HG02870 (cell line): ENCODE measurements at regions not wholly inside any gene's neighbourhood (a gene's known extent, or its start where the extent isn't known, plus 50 kb on each side); places are given as distances from the start of the nearest gene placed in this dataset.

Source experiments
- ATAC-seq: cut with Tn5 transposase; IDR thresholded peaks from one replicate; pipeline ENCODE4 v1.9.1; 2021; ENCODE audit warnings: mild to moderate bottlenecking, moderate library complexity; ENCODE audit not compliant: unreplicated experiment

- ATAC-seq, result no peak
Observed at GRCh38 chr2:120599656-120600055, 136.0 kb upstream of the GLI2 start.

GRCh38 chr2:120600335-120600734 lies 135.3 kb upstream of the GLI2 start:
- no peak for ATAC-seq

GRCh38 chr2:120600786-120601185 lies 134.9 kb upstream of the GLI2 start:
- no peak for ATAC-seq

GRCh38 chr2:120601566-120601965 lies 134.1 kb upstream of the GLI2 start:
- no peak for ATAC-seq

- ATAC-seq, result no peak
Observed at GRCh38 chr2:120602251-120602650, 133.4 kb upstream of the GLI2 start.

GRCh38 chr2:120604767-120605166 lies 130.9 kb upstream of the GLI2 start:
- ATAC-seq, result no peak

- no peak for ATAC-seq
Observed at GRCh38 chr2:120605231-120605935, 130.3 kb upstream of the GLI2 start.

- ATAC-seq, result no peak
Observed at GRCh38 chr2:120606280-120606679, 129.4 kb upstream of the GLI2 start.

GRCh38 chr2:120606931-120607330 lies 128.7 kb upstream of the GLI2 start:
- ATAC-seq, result no peak

- ATAC-seq, result no peak
Observed at GRCh38 chr2:120607506-120607905, 128.2 kb upstream of the GLI2 start.

- no peak for ATAC-seq
Observed at GRCh38 chr2:120607996-120608395, 127.7 kb upstream of the GLI2 start.

GRCh38 chr2:120609826-120610395 lies 125.8 kb upstream of the GLI2 start:
- no peak for ATAC-seq

- ATAC-seq, result no peak
Observed at GRCh38 chr2:120611016-120611415, 124.7 kb upstream of the GLI2 start.

- no peak for ATAC-seq
Observed at GRCh38 chr2:120611961-120612360, 123.7 kb upstream of the GLI2 start.

- no peak for ATAC-seq
Observed at GRCh38 chr2:120612471-120612870, 123.2 kb upstream of the GLI2 start.

- no peak for ATAC-seq
Observed at GRCh38 chr2:120612931-120613330, 122.7 kb upstream of the GLI2 start.

- ATAC-seq, result no peak
Observed at GRCh38 chr2:120613742-120614571, 121.7 kb upstream of the GLI2 start.

GRCh38 chr2:120614901-120615300 lies 120.8 kb upstream of the GLI2 start:
- no peak for ATAC-seq

- ATAC-seq, result no peak
Observed at GRCh38 chr2:120616261-120616660, 119.4 kb upstream of the GLI2 start.

GRCh38 chr2:120617055-120617454 lies 118.6 kb upstream of the GLI2 start:
- ATAC-seq, result no peak

GRCh38 chr2:120618830-120619229 lies 116.8 kb upstream of the GLI2 start:
- no peak for ATAC-seq

GRCh38 chr2:120619579-120619978 lies 116.1 kb upstream of the GLI2 start:
- ATAC-seq, result no peak
